ENCODE measurements at regions not wholly inside any gene's neighbourhood (a gene's known extent, or its start where the extent isn't known, plus 50 kb on each side); places are given as distances from the start of the nearest gene placed in this dataset.
"Not testable (repeated sequence)": the region's sequence is repeated elsewhere in the genome, so short reads cannot be mapped to it uniquely, and the experiment has no call there.

DNA sequence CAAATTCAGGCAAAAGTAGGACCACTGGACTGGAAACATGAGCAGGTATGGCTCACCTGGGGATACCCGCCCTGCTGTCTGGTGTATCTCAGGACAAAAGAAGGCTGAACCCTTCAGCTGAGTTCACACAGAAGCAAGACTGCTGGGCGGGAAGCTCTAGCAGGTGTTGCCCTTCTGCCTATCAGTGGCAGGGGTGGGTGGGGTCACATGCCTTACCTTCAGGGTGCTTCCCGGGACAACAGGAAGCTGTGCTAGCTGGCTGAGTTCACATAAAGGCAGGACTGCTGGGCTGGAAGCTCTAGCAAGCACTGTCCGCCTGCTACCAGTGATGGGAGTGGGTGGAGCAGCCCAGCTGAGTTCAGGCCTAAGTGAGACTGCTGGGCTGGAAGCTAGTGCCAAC lies 498.8 kb upstream of the ZNF608 start:
- DNase-seq, result no peak

DNA sequence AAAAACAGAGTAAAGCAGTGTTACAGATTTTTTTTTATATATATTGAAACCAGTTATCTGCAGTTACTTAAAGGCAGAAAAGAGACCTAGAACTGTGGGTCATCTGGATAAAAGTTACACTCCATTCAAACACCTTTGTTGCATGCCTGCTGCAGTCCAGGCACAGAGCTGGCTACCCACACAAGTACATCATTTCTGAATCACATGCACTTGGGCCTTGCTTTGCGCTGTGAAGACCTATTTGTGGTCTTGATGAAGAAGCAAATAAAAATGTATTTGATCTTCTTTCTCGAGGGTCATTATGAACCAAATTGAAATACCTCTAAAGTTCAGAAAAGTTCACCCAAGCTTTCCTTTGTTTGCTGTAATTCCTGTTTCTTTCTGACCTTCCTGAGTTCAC lies 503.0 kb upstream of the ZNF608 start:
- no peak for DNase-seq

DNA sequence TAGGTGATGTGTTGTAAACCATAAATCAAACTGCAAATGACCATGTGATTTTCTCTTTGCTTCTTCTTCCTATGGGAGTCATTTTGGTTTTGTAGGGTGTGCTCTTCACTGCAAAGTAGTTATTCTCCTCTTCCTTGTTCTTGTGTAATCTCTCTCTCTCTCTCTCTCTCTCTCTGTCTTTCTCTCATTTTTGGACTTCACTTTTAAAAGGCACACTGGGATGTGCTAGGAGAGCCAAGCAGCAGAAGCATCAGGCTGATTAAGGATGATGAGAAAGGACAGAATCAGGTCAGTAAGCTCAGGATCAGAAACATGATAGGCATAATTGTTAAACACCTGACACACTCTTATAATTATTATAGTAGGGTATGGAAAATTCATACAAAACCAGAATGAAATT lies 505.3 kb upstream of the ZNF608 start:
- DNase-seq, result no peak

DNA sequence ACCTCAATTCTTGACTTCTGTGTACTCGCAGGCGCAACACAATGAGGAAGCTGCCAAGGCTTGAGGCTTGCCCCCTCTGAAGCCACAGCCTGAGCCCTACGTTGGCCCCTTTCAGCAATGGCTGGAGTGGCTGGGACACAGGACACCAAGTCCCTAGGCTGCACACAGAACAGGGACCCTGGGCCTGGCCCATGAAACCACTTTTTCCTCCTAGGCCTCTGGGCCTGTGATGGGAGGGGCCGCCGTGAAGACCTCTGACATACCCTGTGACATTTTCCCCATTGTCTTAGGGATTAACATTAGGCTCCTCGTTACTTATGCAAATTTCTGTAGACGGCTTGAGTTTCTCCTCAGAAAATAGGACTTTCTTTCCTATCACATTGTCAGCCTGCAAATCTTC lies 507.2 kb upstream of the ZNF608 start:
- not testable (repeated sequence) for DNase-seq

DNA sequence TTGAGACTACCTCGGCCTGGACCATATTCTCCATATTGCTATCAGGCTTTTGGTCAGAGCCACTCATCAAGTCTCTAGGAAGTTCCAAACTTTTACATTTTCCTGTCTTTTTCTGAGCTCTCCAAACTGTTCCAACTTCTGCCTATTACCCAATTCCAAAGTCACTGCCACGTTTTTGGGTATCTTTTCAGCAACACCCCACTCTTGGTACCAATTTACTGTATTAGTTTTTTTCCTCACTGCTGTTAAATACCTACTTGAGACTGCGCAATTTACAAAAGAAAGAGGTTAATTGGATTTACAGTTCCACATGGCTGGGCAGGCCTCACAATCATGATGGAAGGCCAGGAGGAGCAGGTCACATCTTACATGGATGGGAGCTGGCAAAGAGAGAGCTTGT lies 507.8 kb upstream of the ZNF608 start:
- DNase-seq, result no peak

DNA sequence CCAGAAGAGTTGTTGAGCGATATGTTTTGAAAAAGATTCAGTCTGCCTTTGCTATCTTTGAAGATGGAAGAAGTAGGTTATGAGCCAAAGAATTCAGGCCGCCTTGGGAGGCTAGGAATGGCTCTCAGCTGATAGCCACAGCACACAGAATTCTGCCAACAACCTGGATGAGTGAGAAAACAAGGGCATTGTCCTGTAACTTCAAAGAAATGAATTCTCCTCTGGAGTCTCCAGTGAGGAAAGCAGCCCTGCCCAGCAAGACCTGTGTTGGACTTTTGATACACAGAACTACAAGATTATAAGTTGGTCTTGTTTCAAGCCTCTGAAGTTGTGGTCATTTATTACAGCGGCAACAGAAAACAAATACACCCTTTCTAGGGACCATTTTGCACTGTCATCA lies 509.9 kb upstream of the ZNF608 start:
- no peak for DNase-seq

DNA sequence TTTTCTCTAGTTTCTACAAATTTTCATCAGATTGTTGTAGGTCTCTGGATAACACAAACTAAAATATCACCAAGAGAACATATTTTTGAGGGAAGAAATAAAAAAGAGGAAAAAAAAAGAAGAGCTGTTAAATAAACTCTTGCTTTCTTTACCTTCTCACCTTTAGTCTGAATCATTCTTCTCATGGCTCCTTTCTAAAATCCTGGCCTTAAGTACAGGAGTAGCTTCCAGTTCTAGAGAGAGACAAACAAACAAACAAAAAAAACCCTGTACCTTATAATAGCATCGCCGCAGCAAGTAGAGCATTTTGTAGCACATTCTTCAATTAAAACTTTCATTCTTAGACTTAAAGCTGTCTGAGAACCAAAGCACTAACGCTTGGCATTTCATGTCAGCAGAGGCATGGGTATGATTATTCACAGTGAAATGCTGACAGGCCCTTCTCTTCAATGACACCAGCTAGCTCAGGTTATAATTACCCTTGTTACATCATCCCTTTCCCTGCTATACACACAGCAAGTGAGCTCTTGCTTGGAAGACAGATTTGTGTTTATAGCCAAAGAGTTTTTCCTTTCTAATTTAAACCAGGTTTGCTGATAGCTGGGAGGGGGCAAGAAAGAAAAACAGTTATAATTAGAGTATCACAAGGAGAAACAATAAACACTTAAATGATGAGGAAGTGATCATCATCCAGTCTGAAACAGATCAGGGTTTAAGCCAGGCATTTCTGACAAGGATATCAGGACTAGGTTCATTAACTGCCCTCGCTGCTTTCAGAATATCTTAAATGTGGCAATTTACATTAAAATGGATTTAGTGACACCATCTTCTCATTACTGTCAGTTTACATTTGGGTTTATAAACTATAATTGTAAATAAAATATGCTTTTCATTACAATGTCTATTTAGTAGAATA lies 510.9 kb upstream of the ZNF608 start:
- DNase-seq, result peak; percentile 7

DNA sequence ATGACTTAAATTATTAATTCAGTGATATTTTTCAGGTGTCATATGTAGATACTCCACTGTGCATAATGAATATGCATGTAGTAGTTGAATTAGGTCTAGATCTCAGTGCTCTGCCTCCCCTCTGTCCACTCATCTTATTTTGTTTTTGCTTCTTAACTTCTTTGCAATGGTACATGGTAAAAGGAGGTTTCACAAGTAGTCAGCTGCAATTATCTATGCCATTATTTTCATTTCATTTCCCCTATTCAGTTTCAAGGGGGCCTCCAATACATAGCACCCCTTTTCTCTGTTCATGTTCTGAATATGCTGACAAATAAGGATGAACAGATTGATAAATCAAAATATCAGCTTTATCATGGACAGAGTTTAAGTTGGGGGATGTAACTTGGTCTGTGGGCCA lies 511.6 kb upstream of the ZNF608 start:
- DNase-seq, result no peak

DNA sequence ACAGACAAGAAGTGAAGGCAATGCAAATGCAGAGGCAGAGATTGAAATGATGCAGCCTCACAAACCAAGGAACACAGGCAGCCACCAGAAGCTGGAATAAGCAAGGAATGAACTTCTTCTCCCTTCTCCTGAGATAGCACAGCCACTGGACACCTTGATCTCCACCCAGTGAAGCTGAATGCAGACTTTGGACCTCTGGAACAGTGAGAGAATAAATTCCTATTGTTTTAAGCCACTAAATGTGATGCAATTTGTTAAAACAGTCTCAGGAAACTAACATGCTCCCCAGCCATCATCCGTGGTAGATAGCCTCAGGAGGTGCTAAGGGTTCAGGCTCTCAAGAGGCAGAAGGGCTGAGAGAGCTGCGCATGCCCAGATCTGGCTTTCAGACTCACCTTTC lies 512.2 kb upstream of the ZNF608 start:
- no peak for DNase-seq

DNA sequence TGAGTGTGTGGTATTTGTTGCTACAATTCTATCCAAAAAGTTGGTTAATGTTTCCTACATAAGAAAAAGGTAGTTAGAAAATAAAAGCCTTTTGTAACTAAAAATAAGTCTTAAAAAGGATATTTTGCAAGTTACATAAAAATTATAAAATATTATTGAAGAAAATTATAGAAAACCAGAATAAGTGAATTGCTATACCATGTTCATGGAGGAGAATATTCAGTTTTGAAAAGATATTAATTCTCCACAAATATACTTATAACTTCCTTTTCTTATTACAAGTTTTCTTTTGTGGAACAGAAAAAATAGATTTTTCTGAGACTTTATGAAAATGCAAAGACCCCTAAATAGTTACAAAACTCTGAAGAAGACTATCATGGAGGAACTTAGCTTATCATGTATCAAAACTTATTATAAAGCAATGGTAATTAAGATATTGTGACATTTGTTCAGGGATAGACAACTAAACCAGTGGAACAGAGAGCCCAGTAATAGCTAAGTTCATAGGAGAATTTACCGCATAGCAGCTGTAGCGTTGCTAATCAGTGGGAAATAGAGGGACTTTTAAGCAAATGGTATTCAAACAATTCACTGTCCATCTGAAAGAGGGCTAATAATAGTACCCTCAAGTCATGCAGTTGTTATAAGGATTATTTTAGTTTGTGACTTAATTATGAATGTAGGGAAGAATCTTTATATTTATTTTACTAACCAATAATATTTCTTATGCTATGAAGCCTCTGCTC lies 515.2 kb upstream of the ZNF608 start:
- DNase-seq, result no peak

DNA sequence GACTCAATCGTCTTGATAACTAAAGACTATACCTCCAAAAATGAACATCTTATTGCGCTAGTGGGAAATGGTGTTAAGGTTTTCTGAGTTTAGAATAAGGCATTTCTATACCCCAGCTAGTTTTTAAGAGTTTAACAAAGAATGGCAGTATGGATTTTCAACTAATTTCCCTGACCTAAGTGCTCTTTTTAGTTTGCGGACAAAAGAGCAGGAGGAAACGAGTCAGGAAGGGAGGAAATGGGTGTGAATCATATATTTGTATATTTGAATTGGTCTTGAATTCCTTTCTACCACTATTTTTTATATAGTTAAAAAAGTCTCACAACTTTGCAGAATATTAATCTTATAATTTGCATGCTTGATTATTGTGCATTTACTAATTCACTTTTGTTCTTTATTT lies 516.3 kb upstream of the ZNF608 start:
- DNase-seq, result no peak

DNA sequence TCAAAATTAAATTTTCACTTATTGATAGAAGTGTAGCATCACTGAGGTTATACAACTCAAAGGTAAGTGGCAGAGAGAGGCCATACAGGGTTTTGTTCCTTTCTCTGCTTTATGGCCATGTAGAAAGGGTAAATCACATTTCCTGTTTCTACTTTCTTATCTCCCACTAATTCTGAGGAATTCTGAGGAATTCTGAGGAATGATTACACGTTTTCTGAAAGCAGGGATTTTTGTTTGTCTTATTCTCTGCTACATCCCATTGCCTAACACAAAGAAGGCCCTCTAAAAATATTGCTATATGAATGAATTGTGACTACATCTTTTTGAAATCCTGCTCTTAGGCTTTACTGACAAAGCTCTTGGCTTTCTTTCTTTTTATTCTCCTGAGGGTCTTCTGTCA lies 516.9 kb upstream of the ZNF608 start:
- DNase-seq, result no peak

DNA sequence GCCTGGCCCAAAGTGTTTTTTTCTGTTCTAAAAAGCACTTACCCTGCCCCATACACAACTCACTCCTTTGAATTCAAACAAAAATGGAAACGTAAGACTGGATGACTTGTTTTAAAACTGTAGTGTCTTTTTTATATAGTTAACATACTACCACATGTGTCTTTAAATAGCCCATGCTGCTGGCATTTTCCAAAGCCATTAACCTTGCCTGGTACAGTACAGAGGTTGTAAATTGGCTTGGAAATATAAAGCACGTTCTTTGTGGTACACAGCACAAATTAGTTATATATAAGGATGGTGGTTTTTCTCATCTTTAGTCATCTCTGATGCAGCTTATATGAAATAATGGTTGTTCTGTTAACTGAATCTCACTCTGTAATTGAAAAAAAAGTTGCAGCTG lies 519.7 kb upstream of the ZNF608 start:
- DNase-seq, result no peak

DNA sequence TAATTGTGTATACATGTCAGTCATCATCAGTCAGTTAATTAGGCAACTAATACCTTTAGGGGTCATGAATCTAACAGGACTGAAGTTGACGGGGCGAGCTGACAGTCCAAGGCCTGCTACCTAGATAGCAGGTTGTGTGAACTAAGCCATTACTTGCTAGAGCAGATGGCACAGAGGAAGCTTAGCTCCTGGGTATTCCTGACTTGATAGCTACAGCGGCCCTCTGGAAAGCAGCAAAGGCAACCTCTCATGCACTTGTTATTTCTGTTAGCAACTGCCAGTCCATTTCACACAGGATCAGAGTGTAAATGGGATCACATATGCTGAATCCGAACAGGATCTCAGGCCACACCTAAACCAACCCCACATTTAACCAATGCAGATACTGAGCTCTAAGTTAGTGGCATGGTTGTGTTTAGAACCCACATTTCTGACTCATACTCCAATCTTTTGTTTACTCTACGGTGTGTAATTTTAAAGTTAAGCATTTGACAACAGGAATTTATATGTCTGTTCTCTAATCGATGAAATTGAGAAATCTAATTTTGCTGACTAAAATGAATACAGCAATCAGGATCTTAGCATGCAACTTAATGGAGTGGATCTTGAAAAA lies 521.3 kb upstream of the ZNF608 start:
- DNase-seq, result no peak

DNA sequence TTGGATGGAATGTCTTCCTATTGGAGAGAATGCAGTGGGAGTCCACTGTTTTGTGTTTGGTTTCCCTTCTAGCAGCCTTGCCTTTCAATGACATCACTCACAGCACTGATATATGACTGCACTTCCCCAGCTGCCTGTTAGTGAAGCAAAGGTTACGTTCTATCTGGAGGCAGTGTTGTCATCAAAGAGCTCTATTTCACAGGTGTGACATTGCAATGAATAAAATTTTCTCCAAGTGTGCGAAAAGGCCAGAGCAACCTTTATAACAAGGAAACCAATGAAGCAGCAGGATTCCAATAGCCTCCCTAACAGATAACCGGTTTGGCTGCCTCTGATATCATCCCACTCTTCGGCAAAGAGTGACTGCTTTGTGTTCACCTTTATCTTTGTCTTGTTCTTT lies 523.5 kb upstream of the ZNF608 start:
- DNase-seq, result no peak

DNA sequence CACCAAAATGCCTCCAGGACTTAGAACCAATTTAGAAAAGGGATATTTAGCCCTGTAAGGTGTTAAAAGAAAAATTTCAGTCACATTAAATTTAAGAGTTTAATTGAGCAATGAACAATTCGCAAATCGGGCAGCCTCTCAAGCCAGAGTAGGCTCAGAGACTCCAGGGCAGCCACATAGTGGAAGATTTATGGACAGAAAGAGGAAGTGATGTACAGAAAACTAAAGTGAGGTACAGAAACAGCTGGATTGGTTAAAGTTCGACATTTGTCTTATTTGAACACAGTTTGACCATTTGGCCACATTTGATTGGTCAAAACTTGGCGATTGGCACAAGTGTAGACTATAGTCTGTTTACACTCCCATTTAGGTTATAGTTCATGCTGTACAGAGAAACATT lies 525.9 kb upstream of the ZNF608 start:
- DNase-seq, result no peak

DNA sequence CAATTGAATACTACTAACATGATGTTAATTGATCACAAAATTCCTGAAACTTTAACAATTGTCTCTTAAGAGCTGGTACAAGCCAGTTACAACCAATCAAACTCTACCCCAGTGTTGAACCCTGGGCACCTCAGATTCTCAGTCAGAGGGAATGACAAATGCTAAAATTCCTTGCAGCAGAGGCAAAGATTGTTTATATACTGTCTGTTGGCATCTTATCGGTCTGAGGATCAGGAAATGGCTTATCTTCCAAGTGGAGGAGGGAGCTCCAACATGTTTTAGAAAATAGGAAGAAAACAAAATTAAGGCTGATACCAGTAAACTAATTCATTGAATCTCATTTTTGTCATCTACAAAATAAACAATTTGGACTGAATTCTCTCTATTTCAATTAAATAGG lies 527.8 kb upstream of the ZNF608 start:
- no peak for DNase-seq

DNA sequence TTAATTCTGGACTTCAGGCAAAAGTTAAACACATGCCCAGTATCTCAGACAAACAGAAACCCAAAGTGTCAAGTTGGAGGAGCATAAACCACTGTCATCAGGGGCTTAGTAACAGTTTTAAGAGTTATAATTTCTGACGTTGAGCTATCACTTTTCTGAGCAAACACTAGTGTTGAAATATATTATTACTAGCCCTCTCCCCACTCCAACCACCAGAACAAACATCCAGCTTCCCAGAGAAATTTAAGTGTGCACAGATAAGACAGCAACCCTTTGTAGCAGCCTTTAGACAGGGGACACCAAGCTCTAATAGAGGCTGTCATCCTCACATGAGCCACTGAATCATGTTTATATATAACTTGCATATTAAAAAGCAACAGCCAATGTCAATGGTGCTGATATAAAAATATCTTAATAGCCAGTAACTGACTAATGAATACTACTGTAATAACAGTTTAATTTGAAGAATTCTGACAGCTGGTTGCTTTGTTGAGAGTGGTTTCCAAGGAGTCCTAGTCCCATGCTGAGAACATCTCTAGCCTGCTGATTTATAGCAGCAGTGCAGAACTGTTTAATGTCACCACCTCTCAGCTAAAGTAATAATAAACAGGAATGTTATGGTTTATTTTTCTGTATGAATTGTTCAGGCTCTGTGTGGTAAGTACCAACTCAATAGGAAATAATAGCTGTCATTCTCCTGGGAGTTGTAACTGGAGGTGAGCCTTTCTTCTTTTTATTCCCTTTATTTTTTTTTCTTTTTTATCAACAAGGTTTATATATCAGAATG lies 528.7 kb upstream of the ZNF608 start:
- no peak for DNase-seq

DNA sequence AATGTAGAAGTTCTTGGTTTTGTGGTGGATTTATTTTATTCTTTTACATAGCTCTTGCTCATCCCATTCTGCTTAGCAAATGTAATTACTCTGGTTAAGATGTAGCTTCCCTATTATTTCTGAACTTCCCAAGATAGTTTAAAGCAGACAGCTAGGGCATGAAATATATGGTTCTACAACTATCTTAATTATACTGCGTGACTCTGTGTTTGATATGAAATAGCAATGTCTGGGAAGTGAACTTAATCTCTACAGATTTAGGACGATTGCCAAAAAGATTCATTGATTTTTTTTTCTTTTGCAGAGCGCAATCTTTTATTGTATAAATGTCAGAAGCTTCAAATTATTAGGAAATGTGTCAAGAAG lies 529.3 kb upstream of the ZNF608 start:
- DNase-seq, result no peak

DNA sequence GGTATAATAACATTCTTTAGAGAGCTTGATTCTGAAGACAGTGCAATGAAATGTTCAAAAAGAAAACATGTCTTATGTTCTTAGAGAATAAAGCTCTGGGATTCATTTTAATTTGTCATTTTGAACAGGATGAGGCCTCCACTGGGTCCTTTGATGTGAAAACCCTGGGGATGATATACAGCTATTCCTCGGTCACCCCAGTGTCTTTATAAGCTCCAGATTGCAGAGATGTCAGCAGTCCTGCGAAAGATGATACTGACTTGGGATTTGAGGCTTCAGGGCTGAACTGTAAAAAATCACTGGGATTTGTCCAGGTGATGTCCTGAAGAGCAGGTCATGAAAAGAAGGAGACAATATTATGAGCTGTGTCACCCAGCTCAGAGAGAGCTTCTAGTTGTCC lies 529.7 kb upstream of the ZNF608 start:
- DNase-seq, result no peak

DNA sequence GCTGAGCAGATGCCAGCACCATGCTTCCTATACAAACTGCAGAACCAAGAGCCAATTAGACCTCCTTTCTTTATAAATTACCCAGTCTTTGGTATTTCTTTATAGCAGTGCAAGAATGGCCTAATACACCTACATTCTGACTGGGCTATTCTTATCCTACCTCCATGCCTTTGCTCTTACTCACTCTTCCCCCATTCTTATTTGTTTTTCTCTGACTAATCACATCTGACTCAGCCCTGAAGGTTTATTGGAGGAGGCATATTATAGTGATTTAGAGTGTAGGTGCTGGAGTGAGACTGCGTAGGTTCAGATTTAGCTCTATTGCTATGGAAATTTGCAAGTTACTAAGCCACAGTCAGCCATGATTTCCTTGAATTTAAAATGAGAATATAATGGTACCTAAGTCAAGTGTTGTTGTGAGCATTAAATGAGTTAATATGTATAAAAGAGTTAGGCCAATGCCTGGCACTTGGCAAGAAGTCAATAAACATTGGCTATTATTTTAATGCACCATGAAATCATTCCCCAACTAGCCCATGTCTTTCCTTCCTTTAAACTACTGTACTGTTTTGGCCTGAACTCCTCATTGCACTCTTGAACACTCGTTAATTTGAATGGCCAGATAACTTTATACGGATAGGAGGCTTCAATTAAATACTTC lies 531.2 kb upstream of the ZNF608 start:
- DNase-seq, result no peak

DNA sequence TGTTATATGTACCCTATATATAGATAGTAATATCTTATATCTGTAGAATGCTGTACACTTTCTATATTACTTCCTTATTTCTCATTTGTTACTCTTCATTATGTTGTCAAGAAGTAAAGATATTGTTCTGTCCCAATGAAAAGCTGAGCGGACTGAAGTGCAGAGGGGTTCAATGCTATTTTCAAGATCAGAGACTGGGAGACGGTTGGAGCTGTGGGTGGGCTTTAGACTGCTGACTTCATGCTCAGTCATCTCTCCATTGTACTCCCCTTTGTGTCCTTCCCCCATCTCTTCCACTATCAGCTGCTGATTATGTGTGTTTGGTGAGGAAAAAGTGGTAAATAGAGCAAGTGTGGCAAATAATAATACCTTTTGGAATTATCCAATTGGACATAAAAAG lies 532.3 kb upstream of the ZNF608 start:
- no peak for DNase-seq
